ENCODE measurements at regions not wholly inside any gene's neighbourhood (a gene's known extent, or its start where the extent isn't known, plus 50 kb on each side); places are given as distances from the start of the nearest gene placed in this dataset.

DNA sequence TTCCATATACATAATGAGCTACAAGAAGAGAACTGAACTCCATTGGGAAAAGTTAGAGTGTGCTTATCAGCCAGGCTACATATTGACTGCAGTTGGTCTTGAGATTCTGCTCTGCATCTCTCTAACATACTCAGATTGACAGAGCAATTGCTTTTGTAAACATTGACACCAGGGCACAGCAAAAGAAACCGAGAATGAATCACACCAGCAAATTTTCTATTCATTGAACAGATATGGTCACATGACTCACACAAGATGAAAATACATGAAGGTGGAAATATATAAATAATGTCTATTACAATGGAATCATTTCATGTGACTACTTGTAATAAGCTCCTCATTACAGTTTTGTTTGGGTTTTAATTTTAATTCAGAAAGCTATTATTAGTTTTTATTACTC lies 691.9 kb upstream of the TMEFF2 start:
- TF ChIP-seq, protein P1, sequence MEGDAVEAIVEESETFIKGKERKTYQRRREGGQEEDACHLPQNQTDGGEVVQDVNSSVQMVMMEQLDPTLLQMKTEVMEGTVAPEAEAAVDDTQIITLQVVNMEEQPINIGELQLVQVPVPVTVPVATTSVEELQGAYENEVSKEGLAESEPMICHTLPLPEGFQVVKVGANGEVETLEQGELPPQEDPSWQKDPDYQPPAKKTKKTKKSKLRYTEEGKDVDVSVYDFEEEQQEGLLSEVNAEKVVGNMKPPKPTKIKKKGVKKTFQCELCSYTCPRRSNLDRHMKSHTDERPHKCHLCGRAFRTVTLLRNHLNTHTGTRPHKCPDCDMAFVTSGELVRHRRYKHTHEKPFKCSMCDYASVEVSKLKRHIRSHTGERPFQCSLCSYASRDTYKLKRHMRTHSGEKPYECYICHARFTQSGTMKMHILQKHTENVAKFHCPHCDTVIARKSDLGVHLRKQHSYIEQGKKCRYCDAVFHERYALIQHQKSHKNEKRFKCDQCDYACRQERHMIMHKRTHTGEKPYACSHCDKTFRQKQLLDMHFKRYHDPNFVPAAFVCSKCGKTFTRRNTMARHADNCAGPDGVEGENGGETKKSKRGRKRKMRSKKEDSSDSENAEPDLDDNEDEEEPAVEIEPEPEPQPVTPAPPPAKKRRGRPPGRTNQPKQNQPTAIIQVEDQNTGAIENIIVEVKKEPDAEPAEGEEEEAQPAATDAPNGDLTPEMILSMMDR (IDR thresholded peaks at IDR 0.05) = no peak
- Histone ChIP-seq H3K4me3 (replicated peaks in 1 of 3; ENCODE audit: low read depth in 2 of 3, low read length in 3 of 3) (no peak overlapping the region), H3K4me2 (replicated peaks; ENCODE audit: extremely low read depth, low read length, poor library complexity, severe bottlenecking) (no peak overlapping the region), H3K9me3 (replicated peaks in 1 of 2; ENCODE audit: control insufficient read depth in 1 of 2, insufficient read depth in 1 of 2, low read length in 2 of 2) (no peaks in the 10 kb centered on the region), H3K27me3 (ENCODE audit: control insufficient read depth in 2 of 2, insufficient read depth in 2 of 2, low read length in 2 of 2) (no peaks in the 10 kb centered on the region), H4K20me1 (ENCODE audit: insufficient read depth, low read length) (no peaks in the 10 kb centered on the region), H3K36me3 (replicated peaks in 1 of 2; ENCODE audit: control insufficient read depth in 1 of 2, insufficient read depth in 2 of 2, low read length in 2 of 2) (no peaks in the 10 kb centered on the region), H3K27ac (ENCODE audit: low read depth in 1 of 2, low read length in 2 of 2) (no peak overlapping the region), H2AFZ (ENCODE audit: insufficient read depth, low read depth, low read length, poor library complexity, severe bottlenecking) (no peak overlapping the region), H3K4me1 (ENCODE audit: control insufficient read depth in 1 of 2, insufficient read depth in 2 of 2, low read length in 2 of 2) (no peaks in the 10 kb centered on the region), H3K79me2 (ENCODE audit: insufficient read depth, low read length) (no peaks in the 10 kb centered on the region), H3K9ac (ENCODE audit: insufficient read depth, low read length, poor library complexity, severe bottlenecking) (no peak overlapping the region)
- no peak for DNase-seq
- intact Hi-C loops (cut with micrococcal nuclease) = no loop called here
- Mint-ChIP-seq H3K27me3 (ENCODE audit: low read depth in 3 of 3) (no peaks in the 10 kb centered on the region), H3K27ac (no peak overlapping the region), H3K4me3 (no peak overlapping the region), H3K4me1 (no peaks in the 10 kb centered on the region), H3K9me3 (peaks cover 0 to 8% (median 0%) of the 10 kb centered on the region in 7 donors), H3K36me3 (no peaks in the 10 kb centered on the region)
- WGBS (ENCODE audit: insufficient coverage) = no CpG with 5 or more reads among the region's 1 CpG

DNA sequence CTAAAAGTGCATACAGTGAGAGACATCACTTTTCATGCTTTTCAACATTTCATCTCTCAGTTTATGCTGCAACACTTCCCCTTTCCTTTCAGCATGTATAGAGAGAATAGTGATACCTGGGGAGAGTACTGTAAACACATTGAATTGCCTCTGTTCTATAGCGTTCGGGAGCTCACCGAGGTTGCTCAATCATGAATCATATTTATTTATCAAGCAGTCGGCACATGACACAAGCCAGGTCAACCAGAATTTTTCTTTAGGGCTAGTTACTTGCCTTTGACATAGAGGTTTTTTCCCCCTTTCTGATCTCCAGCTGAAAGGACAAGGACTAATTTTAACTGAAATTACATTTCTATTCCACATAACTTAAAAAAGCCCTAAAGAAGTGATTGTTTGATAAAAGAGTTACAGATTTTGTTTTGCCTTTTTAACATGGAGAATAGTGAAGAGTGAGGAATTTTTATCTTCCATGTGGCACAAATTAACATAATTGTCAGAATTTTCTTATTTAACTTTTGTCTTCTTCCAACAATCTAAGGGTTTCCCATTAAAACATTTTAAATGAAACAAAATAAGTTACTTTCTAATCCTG lies 690.9 kb upstream of the TMEFF2 start:
- H3K27me3 ChIP-seq (ENCODE audit: control insufficient read depth in 2 of 2, insufficient read depth in 2 of 2, low read length in 2 of 2) = no peaks in the 10 kb centered on the region
- H3K27ac ChIP-seq (ENCODE audit: low read depth in 1 of 2, low read length in 2 of 2) = no peak overlapping the region
- H4K20me1 ChIP-seq (ENCODE audit: insufficient read depth, low read length) = no peaks in the 10 kb centered on the region
- H2AFZ ChIP-seq (ENCODE audit: insufficient read depth, low read depth, low read length, poor library complexity, severe bottlenecking) = no peak overlapping the region
- no peak for DNase-seq
- no peak overlapping the region for H3K9ac ChIP-seq (ENCODE audit: insufficient read depth, low read length, poor library complexity, severe bottlenecking)
- no peaks in the 10 kb centered on the region for H3K79me2 ChIP-seq (ENCODE audit: insufficient read depth, low read length)
- no CpG with 5 or more reads among the region's 4 CpGs for WGBS (ENCODE audit: insufficient coverage)
- Mint-ChIP-seq H3K27me3 (ENCODE audit: low read depth in 3 of 3) (no peaks in the 10 kb centered on the region), H3K27ac (no peak overlapping the region), H3K4me3 (no peak overlapping the region), H3K4me1 (no peaks in the 10 kb centered on the region), H3K9me3 (peaks cover 0 to 8% (median 0%) of the 10 kb centered on the region in 7 donors), H3K36me3 (no peaks in the 10 kb centered on the region)
- intact Hi-C loops (cut with micrococcal nuclease) = no loop called here
- H3K4me3 ChIP-seq (replicated peaks in 1 of 3; ENCODE audit: low read depth in 2 of 3, low read length in 3 of 3) = no peak overlapping the region
- no peaks in the 10 kb centered on the region for H3K9me3 ChIP-seq (replicated peaks in 1 of 2; ENCODE audit: control insufficient read depth in 1 of 2, insufficient read depth in 1 of 2, low read length in 2 of 2)
- no peak overlapping the region for H3K4me2 ChIP-seq (replicated peaks; ENCODE audit: extremely low read depth, low read length, poor library complexity, severe bottlenecking)
- H3K4me1 ChIP-seq (ENCODE audit: control insufficient read depth in 1 of 2, insufficient read depth in 2 of 2, low read length in 2 of 2) = no peaks in the 10 kb centered on the region
- H3K36me3 ChIP-seq (replicated peaks in 1 of 2; ENCODE audit: control insufficient read depth in 1 of 2, insufficient read depth in 2 of 2, low read length in 2 of 2) = no peaks in the 10 kb centered on the region
- TF ChIP-seq, protein P1 (IDR thresholded peaks at IDR 0.05) = no peak

Measured in CD14-positive monocyte (primary cell).